ENCODE measurements at regions not wholly inside any gene's neighbourhood (a gene's known extent, or its start where the extent isn't known, plus 50 kb on each side); places are given as distances from the start of the nearest gene placed in this dataset.

DNA sequence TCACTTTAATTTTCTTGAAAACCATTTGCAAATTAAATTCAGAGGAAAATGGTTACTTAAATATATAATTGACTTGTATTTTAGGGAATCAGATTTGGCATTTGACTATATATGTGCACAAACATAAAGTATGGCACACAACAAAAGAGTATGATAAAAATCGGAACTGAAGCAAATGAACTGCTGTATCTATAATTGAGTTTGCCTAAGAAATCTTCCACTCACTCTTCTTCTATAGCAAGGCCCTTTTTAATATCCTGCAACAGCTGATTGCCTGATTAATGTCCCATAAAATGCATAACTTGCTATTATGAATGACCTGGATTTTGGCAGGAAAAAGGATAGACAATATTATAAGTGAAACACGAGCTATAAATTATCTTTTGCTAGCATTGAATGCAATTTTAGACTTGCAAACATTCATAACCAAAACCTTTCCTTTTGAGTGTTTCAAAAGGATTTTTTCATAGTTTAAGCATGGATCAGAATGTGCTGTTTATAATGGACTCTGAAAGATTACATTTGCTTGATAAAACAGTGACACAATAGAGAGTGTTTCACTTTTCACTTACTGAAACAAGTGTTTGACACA is 2204.3 kb downstream of the MRPL39 start:
- TF ChIP-seq EZH2 (IDR thresholded peaks at IDR 0.05): no peak
- no peak for TF ChIP-seq POLR2AphosphoS5 (IDR thresholded peaks at IDR 0.05; ENCODE audit: borderline replicate concordance, low read depth, low read length)
- no peak for TF ChIP-seq FOXP2 (optimal IDR thresholded peaks at IDR 0.05; ENCODE audit: control extremely low read depth, extremely low read length, insufficient read depth)

All from SK-N-MC (cell line).